Cardiac muscle cell (in vitro differentiated cells and primary cell): ENCODE measurements at regions not wholly inside any gene's neighbourhood (a gene's known extent, or its start where the extent isn't known, plus 50 kb on each side); places are given as distances from the start of the nearest gene placed in this dataset.

Source experiments
- DNase-seq, 2 donors: peaks; one replicate each; pipeline versions ENCODE4 v3.0.0 to v3.0.0-alpha.2; 2010 to 2017; ENCODE audit warnings: low read depth in 1 of 2, low spot score in 1 of 2
- H3K27ac ChIP-seq: fragments of 200-600 bp; sonication (generic); 2 replicates; pipeline ENCODE4 v1.5.1; 2016
- H3K27me3 ChIP-seq: fragments of 200-600 bp; sonication (generic); 2 replicates; pipeline ENCODE4 v1.6.0; 2016; ENCODE audit warnings: control low read depth
- H3K36me3 ChIP-seq: fragments of 200-600 bp; sonication (generic); 2 replicates; pipeline ENCODE4 v1.5.1; 2016; ENCODE audit warnings: control low read depth
- H3K4me1 ChIP-seq: fragments of 200-600 bp; sonication (generic); 2 replicates; pipeline ENCODE4 v1.8.1; 2017; ENCODE audit warnings: low read depth, mild to moderate bottlenecking, mixed run types
- H3K4me3 ChIP-seq: fragments of 200-600 bp; sonication (generic); 2 replicates; pipeline ENCODE4 v1.5.1; 2016; ENCODE audit warnings: mild to moderate bottlenecking
- H3K9me3 ChIP-seq: fragments of 200-600 bp; sonication (generic); 2 replicates; pipeline ENCODE4 v1.5.1; 2017; ENCODE audit warnings: low read depth, mild to moderate bottlenecking, control low read depth
- TF ChIP-seq, protein P1 (sequence below): IDR thresholded peaks from 2 replicates; pipeline ENCODE4 v1.5.1; 2012; ENCODE audit warnings: low read depth, mild to moderate bottlenecking, low read length

DNA sequence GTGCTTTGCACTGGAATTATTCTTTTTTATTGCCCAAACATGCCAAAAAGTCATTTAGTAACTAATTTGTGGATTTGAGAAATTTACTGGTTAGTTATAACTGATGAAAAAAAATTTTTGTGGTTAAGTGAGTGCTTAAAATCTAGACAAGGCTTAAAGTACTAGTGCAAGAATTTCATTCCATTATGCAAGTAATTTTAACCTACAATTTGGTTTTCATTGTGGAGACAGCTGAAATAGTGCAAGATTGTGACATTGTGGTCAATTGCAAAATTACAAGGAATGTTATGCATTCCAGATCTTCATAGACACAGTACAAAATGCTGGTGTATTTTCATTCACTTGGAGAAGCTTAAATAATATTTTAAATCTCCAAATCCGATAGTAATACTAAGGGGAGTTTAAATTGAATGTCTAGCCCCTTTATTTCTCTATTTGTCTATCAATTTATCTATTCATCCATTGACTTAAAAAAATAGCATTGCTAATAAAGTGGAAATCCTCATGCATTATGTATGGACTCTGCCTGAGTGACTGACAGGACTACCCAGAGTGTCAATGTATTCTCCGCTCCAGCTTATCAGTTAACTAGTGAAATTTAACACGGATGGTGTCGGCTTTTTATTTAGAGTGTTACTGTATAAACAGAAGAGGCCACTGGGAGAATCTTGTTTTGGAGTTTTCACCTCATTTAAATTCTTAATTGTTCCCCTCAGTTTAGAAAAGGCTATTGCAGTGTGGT is 125.9 kb downstream of the ALX1 start:
- Histone ChIP-seq H3K27ac (no peak overlapping the region), H3K4me3 (no peak overlapping the region), H3K9me3 (no peaks in the 10 kb centered on the region), H3K4me1 (no peaks in the 10 kb centered on the region), H3K27me3 (no peaks in the 10 kb centered on the region), H3K36me3 (no peaks in the 10 kb centered on the region)
- DNase-seq: peak in 1 of 2 donors; percentile 87
- TF ChIP-seq, protein P1, sequence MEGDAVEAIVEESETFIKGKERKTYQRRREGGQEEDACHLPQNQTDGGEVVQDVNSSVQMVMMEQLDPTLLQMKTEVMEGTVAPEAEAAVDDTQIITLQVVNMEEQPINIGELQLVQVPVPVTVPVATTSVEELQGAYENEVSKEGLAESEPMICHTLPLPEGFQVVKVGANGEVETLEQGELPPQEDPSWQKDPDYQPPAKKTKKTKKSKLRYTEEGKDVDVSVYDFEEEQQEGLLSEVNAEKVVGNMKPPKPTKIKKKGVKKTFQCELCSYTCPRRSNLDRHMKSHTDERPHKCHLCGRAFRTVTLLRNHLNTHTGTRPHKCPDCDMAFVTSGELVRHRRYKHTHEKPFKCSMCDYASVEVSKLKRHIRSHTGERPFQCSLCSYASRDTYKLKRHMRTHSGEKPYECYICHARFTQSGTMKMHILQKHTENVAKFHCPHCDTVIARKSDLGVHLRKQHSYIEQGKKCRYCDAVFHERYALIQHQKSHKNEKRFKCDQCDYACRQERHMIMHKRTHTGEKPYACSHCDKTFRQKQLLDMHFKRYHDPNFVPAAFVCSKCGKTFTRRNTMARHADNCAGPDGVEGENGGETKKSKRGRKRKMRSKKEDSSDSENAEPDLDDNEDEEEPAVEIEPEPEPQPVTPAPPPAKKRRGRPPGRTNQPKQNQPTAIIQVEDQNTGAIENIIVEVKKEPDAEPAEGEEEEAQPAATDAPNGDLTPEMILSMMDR: no peak

DNA sequence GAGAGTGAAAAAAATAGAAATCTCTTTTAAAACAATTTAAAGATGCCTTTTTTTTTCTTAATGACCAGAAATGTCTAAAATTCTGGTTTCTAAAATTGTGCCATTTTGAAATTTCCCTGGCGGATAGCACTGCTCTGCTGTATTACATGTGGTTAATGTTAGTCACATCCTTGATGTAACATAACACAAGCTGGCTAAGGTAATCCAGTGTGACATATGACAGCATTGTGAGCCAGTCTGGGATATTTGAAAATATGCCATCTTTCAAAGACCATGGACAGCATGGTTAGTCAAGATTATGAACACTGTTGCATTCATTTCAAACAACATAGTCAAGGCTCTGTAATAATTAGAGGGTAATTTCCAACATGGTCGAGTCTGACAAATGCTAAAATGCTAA is 133.2 kb downstream of the ALX1 start:
- Histone ChIP-seq H3K4me3 (no peak overlapping the region), H3K4me1 (no peaks in the 10 kb centered on the region), H3K27ac (no peak overlapping the region), H3K36me3 (no peaks in the 10 kb centered on the region), H3K9me3 (no peaks in the 10 kb centered on the region), H3K27me3 (no peaks in the 10 kb centered on the region)
- TF ChIP-seq, protein P1: no peak
- no peak for DNase-seq

- Histone ChIP-seq H3K9me3 (no peaks in the 10 kb centered on the region), H3K27me3 (no peaks in the 10 kb centered on the region), H3K36me3 (no peaks in the 10 kb centered on the region), H3K4me3 (no peak overlapping the region), H3K4me1 (no peaks in the 10 kb centered on the region), H3K27ac (no peak overlapping the region)
- TF ChIP-seq, protein P1: no peak
- DNase-seq: no peak
Observed at GRCh38 chr12:85422762-85423161, 142.7 kb downstream of the ALX1 start.

DNA sequence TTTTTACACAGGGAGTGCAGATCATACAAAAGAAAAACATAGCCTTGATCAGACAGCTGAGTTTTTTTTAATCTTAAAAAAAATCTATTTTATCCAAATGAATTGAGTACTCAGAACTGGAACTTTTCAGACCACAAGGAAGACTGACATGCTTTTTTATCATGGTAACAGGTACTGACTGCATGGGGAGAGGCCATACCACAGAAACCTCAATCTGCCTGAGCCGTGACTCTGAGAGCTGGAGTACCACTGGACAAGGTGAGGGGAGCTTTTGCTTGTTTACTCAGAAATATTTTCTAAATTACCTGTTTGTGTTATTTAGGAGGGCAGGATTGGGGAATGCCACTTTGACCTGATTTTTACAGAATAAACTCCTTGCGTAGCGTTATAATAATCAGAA is 143.9 kb downstream of the ALX1 start:
- TF ChIP-seq, protein P1: no peak
- Histone ChIP-seq H3K36me3 (no peaks in the 10 kb centered on the region), H3K27me3 (no peaks in the 10 kb centered on the region), H3K27ac (no peak overlapping the region), H3K4me1 (no peaks in the 10 kb centered on the region), H3K4me3 (no peak overlapping the region), H3K9me3 (no peaks in the 10 kb centered on the region)
- DNase-seq: no peak

- no peak overlapping the region for H3K4me3 ChIP-seq
- H3K27ac ChIP-seq: no peak overlapping the region
- no peaks in the 10 kb centered on the region for H3K4me1 ChIP-seq
- H3K27me3 ChIP-seq: no peaks in the 10 kb centered on the region
- peak; percentile 47 to 50 for DNase-seq
- H3K36me3 ChIP-seq: no peaks in the 10 kb centered on the region
- TF ChIP-seq, protein P1: peak; percentile 56
- no peaks in the 10 kb centered on the region for H3K9me3 ChIP-seq
Observed at GRCh38 chr12:85424581-85425348, 144.7 kb downstream of the ALX1 start.
